ENCODE measurements at regions not wholly inside any gene's neighbourhood (a gene's known extent, or its start where the extent isn't known, plus 50 kb on each side); places are given as distances from the start of the nearest gene placed in this dataset.
A peak's percentile ranks its signal among the peaks of the same experiment; 100 is the strongest.

GRCh38 chr3:153440311-153440710 is 278.3 kb downstream of the RAP2B start:
- no peak for ATAC-seq
- H3K9me3 Mint-ChIP-seq: no peaks in the 10 kb centered on the region
- peaks cover 2% of the 10 kb centered on the region for H3K27me3 Mint-ChIP-seq (ENCODE audit: low read depth)
- H3K36me3 Mint-ChIP-seq (ENCODE audit: insufficient read depth): no peaks in the 10 kb centered on the region
- DNase-seq: no peak
- H3K4me3 Mint-ChIP-seq: no peak overlapping the region
- H3K4me1 Mint-ChIP-seq (ENCODE audit: low read depth): peaks cover 27% of the 10 kb centered on the region

GRCh38 chr3:153442386-153442785 is 280.4 kb downstream of the RAP2B start:
- Mint-ChIP-seq H3K27me3 (ENCODE audit: low read depth) (peaks cover 2% of the 10 kb centered on the region), H3K4me3 (no peak overlapping the region), H3K4me1 (ENCODE audit: low read depth) (peaks cover 24% of the 10 kb centered on the region), H3K36me3 (ENCODE audit: insufficient read depth) (no peaks in the 10 kb centered on the region), H3K9me3 (no peaks in the 10 kb centered on the region)
- DNase-seq (no peak), ATAC-seq (no peak)

- no peak for ATAC-seq
- no peak for DNase-seq
- H3K4me1 Mint-ChIP-seq (ENCODE audit: low read depth): peaks cover 21% of the 10 kb centered on the region
- H3K9me3 Mint-ChIP-seq: no peaks in the 10 kb centered on the region
- H3K4me3 Mint-ChIP-seq: peak overlapping the region; percentile 11
- peaks cover 2% of the 10 kb centered on the region for H3K27me3 Mint-ChIP-seq (ENCODE audit: low read depth)
- H3K36me3 Mint-ChIP-seq (ENCODE audit: insufficient read depth): no peaks in the 10 kb centered on the region
Observed at GRCh38 chr3:153442799-153443487, 280.9 kb downstream of the RAP2B start.

DNA sequence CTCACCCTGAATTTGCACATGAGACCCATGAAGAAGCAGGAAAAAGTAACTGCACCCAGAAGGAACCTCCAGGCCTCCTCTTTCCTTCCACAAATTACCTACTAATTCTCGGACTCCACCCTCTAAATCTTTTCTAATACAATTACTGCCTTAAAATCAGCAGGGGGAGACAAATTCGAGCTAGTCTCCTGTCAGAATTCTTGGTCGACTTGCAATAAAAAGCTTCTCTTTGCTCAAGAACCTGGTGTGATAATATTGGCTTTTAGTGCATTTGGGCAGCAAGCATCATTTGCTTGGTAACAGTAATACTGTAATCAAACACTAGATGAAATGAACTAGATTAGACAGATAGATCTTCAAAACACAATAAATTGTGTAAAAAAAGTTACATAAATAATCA is 281.9 kb downstream of the RAP2B start:
- ATAC-seq: no peak
- H3K4me3 Mint-ChIP-seq: no peak overlapping the region
- H3K27me3 Mint-ChIP-seq (ENCODE audit: low read depth): peaks cover under 1% of the 10 kb centered on the region

GRCh38 chr3:153445817-153446216 is 283.8 kb downstream of the RAP2B start:
- Mint-ChIP-seq H3K36me3 (ENCODE audit: insufficient read depth) (no peaks in the 10 kb centered on the region), H3K4me1 (ENCODE audit: low read depth) (peaks cover 12% of the 10 kb centered on the region), H3K4me3 (no peak overlapping the region), H3K27me3 (ENCODE audit: low read depth) (no peaks in the 10 kb centered on the region), H3K9me3 (no peaks in the 10 kb centered on the region)
- ATAC-seq (no peak), DNase-seq (no peak)

More for the DNA sequence above, 281.9 kb downstream of the RAP2B start:
- H3K9me3 Mint-ChIP-seq: no peaks in the 10 kb centered on the region
- no peaks in the 10 kb centered on the region for H3K36me3 Mint-ChIP-seq (ENCODE audit: insufficient read depth)
- DNase-seq: no peak
- H3K4me1 Mint-ChIP-seq (ENCODE audit: low read depth): peaks cover 12% of the 10 kb centered on the region

DNA sequence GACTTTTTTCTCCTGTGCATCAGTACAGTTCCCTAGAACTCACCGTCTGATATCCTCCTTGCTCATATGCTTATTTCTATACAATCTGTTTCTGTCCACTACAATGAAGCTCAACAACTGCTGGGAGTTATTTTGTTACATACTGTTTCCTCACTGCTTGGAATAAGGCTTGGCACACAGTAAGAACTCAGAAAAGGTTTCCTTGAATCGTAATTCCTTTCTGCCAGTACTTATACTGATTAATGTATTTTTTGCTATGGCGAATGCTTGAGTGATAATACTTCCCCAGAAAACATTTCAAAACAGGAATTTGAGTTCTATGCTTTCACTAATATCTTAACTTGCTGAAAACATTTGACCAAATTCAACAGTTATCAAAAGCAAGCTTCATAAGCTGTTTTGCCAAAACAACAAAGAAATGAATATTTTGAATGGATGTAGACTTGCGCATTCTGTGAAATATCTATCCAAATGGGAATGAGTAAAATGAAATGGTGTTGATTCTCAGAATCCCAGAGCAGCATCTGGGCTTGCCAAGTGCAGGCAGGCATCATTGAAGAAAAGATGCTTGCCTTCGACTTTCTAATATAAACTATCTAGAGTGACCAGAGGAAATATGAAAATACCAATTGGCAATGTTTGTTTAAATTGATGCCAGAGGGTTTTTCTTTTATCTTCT is 286.3 kb downstream of the RAP2B start:
- no peaks in the 10 kb centered on the region for H3K9me3 Mint-ChIP-seq
- no peak for DNase-seq
- no peaks in the 10 kb centered on the region for H3K27me3 Mint-ChIP-seq (ENCODE audit: low read depth)
- H3K4me3 Mint-ChIP-seq: no peak overlapping the region
- H3K4me1 Mint-ChIP-seq (ENCODE audit: low read depth): peaks cover 9% of the 10 kb centered on the region
- H3K36me3 Mint-ChIP-seq (ENCODE audit: insufficient read depth): no peaks in the 10 kb centered on the region
- ATAC-seq: no peak

GRCh38 chr3:153456833-153457545 is 295.0 kb downstream of the RAP2B start:
- no peaks in the 10 kb centered on the region for H3K27me3 Mint-ChIP-seq (ENCODE audit: low read depth)
- no peak overlapping the region for H3K4me3 Mint-ChIP-seq
- DNase-seq (no peak), ATAC-seq (no peak)
- no peaks in the 10 kb centered on the region for H3K9me3 Mint-ChIP-seq
- H3K4me1 Mint-ChIP-seq (ENCODE audit: low read depth): peaks cover 11% of the 10 kb centered on the region
- H3K36me3 Mint-ChIP-seq (ENCODE audit: insufficient read depth): no peaks in the 10 kb centered on the region

- ATAC-seq (no peak), DNase-seq (no peak)
- H3K36me3 Mint-ChIP-seq (ENCODE audit: insufficient read depth): no peaks in the 10 kb centered on the region
- H3K4me3 Mint-ChIP-seq: no peak overlapping the region
- peaks cover 18% of the 10 kb centered on the region for H3K4me1 Mint-ChIP-seq (ENCODE audit: low read depth)
- H3K27me3 Mint-ChIP-seq (ENCODE audit: low read depth): no peaks in the 10 kb centered on the region
- no peaks in the 10 kb centered on the region for H3K9me3 Mint-ChIP-seq
Observed at GRCh38 chr3:153458881-153459280, 296.9 kb downstream of the RAP2B start.

DNA sequence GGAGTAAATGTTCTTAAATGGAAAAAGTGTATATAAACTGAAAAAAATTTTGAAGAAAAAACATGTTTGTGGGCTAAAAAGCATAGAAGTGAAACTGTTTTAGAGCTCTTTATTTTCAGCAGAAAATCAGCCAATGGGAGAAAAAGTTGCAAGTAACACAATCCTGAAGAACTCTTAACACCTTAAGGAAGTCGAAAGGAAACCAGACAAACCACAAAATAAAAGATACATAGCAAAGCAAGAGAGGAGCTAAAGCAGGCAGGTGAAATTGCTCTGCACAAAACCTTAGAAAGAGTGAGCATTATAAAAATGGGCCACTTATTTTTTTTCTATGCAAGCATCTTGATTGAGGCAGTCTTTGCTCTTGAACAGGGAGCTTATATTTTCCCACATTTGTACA is 300.5 kb downstream of the RAP2B start:
- Mint-ChIP-seq H3K9me3 (no peaks in the 10 kb centered on the region), H3K4me3 (no peak overlapping the region), H3K27me3 (ENCODE audit: low read depth) (no peaks in the 10 kb centered on the region), H3K4me1 (ENCODE audit: low read depth) (peaks cover 27% of the 10 kb centered on the region), H3K36me3 (ENCODE audit: insufficient read depth) (no peaks in the 10 kb centered on the region)
- no peak for ATAC-seq
- no peak for DNase-seq

DNA sequence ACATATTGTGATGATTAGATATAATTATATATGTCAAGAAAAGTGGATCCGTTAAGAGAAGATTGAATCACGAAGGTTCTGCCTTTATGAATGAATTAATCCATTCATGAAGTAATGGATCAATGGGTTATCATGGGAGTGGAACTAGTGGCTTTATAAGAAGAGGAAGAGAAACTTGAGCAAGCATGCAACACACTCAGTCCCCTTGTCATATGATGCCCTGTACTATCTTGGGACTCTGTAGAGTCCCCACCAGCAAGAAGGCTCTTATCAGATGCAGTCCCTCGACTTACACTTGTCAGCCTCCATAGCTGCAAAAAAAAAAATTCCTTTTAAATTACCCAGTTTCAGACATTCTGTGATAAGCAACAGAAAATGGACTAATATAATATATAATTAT is 301.9 kb downstream of the RAP2B start:
- Mint-ChIP-seq H3K4me1 (ENCODE audit: low read depth) (peaks cover 27% of the 10 kb centered on the region), H3K4me3 (no peak overlapping the region), H3K36me3 (ENCODE audit: insufficient read depth) (no peaks in the 10 kb centered on the region), H3K9me3 (no peaks in the 10 kb centered on the region), H3K27me3 (ENCODE audit: low read depth) (no peaks in the 10 kb centered on the region)
- DNase-seq (no peak), ATAC-seq (no peak)

GRCh38 chr3:153469162-153469561 is 307.1 kb downstream of the RAP2B start:
- Mint-ChIP-seq H3K36me3 (ENCODE audit: insufficient read depth) (no peaks in the 10 kb centered on the region), H3K4me1 (ENCODE audit: low read depth) (peaks cover 8% of the 10 kb centered on the region)

GRCh38 chr3:153484842-153485241 is 322.8 kb downstream of the RAP2B start:
- H3K4me3 Mint-ChIP-seq: no peak overlapping the region
- no peaks in the 10 kb centered on the region for H3K27me3 Mint-ChIP-seq (ENCODE audit: low read depth)
- no peaks in the 10 kb centered on the region for H3K9me3 Mint-ChIP-seq
- no peak for DNase-seq
- H3K4me1 Mint-ChIP-seq (ENCODE audit: low read depth): peaks cover 10% of the 10 kb centered on the region
- no peaks in the 10 kb centered on the region for H3K36me3 Mint-ChIP-seq (ENCODE audit: insufficient read depth)
- ATAC-seq: no peak

More at GRCh38 chr3:153469162-153469561, 307.1 kb downstream of the RAP2B start:
- no peak for DNase-seq
- Mint-ChIP-seq H3K27me3 (ENCODE audit: low read depth) (no peaks in the 10 kb centered on the region), H3K9me3 (no peaks in the 10 kb centered on the region), H3K4me3 (no peak overlapping the region)
- ATAC-seq: no peak

GRCh38 chr3:153495422-153495821 is 333.4 kb downstream of the RAP2B start:
- ATAC-seq (no peak), DNase-seq (no peak)
- H3K36me3 Mint-ChIP-seq (ENCODE audit: insufficient read depth): no peaks in the 10 kb centered on the region
- H3K9me3 Mint-ChIP-seq: no peaks in the 10 kb centered on the region
- peaks cover 2% of the 10 kb centered on the region for H3K4me1 Mint-ChIP-seq (ENCODE audit: low read depth)
- H3K4me3 Mint-ChIP-seq: no peak overlapping the region
- H3K27me3 Mint-ChIP-seq (ENCODE audit: low read depth): no peaks in the 10 kb centered on the region

GRCh38 chr3:153502682-153503081 is 340.7 kb downstream of the RAP2B start:
- Mint-ChIP-seq H3K4me1 (ENCODE audit: low read depth) (no peaks in the 10 kb centered on the region), H3K36me3 (ENCODE audit: insufficient read depth) (no peaks in the 10 kb centered on the region), H3K9me3 (no peaks in the 10 kb centered on the region), H3K27me3 (ENCODE audit: low read depth) (no peaks in the 10 kb centered on the region), H3K4me3 (no peak overlapping the region)
- ATAC-seq: no peak
- DNase-seq: no peak

- DNase-seq: no peak
- Mint-ChIP-seq H3K4me3 (no peak overlapping the region), H3K9me3 (no peaks in the 10 kb centered on the region)
Observed at GRCh38 chr3:153503873-153504272, 341.8 kb downstream of the RAP2B start.

More at GRCh38 chr3:153503873-153504272, 341.8 kb downstream of the RAP2B start:
- no peaks in the 10 kb centered on the region for H3K36me3 Mint-ChIP-seq (ENCODE audit: insufficient read depth)
- no peaks in the 10 kb centered on the region for H3K27me3 Mint-ChIP-seq (ENCODE audit: low read depth)
- no peak for ATAC-seq
- H3K4me1 Mint-ChIP-seq (ENCODE audit: low read depth): no peaks in the 10 kb centered on the region

Data from activated T-cell treated with anti-CD3 and anti-CD28 coated beads, Interleukin-2, amount 50 U/mL, for 4 hours (primary cell).